GM19043 (cell line): ENCODE measurements at regions not wholly inside any gene's neighbourhood (a gene's known extent, or its start where the extent isn't known, plus 50 kb on each side); places are given as distances from the start of the nearest gene placed in this dataset.

Experiments
- ATAC-seq: cut with Tn5 transposase; IDR thresholded peaks from one replicate; pipeline ENCODE4 v1.9.1; 2021; ENCODE audit warnings: low read depth; ENCODE audit not compliant: unreplicated experiment

DNA sequence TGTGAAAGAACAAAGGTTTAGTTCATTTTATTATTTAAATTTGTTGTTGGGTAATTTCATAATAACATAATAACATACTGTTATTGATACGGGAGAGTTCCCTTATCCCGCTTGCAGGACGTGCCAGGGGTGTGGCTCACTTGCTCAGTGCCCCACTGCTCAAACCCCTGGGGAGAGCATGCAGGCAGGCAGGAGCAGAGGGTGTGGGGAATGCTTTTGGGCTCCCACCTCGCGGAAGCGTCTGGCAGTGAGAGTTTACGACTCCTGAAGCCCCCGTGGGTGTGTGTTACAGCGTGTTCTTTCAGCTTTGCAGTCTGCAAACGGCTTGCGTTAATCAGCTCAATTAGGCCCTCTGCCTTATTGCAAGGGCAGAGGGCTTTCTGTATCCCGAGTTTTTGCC is 675.9 kb downstream of the SEMA5A start:
- no peak for ATAC-seq

DNA sequence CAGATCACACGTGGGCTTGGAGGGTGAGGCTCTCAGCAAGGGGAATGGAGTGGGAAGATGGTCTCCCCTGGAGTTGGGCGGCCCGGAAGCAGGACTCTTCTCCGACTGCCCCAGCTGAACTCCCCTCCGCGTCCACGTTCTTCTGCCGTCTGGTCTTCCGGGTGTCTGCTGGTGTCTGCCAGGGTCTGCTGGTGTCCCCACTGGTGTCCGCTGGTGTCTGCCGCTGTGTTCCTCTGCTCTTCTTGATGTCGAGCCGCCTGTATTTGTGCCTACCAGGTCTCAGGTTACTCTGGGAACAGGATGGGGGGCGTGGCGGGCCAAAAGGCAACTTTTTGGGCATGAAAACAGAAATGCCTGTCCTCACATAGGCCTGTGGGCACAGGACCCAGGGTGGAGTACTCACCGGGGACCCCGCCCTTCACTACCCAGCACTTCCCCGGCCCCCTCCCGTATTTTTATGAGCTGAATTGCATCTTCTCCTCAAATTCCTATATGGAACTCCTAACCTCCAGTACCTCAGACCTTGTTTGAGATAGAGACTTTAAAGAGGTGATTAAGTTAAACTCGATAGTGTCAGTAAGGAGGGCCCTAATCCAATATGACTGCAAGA is 675.4 kb downstream of the SEMA5A start:
- no peak for ATAC-seq

DNA sequence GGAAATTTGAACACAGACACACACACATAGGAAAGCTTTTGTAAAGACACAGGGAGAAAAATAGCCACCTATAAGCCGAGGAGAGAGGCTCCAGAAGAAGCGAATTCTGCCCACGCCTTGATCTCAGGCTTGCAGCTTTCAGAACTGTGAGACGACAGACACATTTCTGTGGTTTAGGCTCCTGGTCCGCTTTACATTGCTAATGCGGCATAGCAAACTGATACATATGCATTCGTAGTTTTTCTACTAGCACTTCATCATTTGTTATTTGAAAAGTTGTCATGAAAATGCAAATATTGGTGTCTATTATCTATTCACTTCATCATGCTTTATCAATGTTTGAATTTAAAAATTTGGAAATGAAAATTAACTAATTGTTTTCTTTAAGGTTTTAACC is 674.9 kb downstream of the SEMA5A start:
- no peak for ATAC-seq

DNA sequence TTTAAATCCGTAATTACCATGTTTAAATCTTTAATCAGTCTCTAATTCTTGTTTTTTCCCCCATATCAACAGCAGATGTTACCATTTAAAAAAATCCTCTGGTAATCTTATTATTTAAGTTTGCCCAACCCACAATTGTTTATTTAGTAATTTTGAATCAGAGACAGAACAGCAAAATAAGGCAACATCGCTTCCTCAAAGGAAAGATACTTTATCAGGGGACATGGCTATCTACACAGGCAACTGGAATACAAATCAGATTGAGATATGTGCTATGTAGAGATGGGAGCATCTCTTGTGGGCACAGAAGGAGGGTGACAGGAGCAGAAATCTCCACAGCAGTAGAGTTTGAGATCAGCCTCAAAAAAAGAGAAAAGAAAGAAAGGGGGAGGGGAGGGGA is 674.4 kb downstream of the SEMA5A start:
- no peak for ATAC-seq

DNA sequence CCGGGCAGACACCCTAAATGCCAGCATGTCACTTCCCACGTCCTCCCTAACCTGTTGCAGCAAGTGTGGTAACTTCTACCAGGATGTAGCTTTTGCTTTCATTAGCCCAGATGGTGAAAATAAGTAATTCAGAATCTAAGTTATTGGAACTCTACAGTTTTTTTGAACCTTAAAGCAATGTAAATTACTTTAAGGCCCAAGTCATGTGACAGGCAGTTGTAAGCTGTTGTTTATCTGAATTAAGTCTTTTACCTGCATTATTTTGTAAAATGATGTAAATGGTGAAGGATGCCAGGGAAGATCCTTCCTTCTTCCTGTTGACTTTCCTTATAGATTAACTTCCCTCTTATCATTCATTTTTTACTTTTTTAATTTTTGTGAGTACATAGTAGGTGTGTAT is 670.2 kb downstream of the SEMA5A start:
- ATAC-seq: no peak

DNA sequence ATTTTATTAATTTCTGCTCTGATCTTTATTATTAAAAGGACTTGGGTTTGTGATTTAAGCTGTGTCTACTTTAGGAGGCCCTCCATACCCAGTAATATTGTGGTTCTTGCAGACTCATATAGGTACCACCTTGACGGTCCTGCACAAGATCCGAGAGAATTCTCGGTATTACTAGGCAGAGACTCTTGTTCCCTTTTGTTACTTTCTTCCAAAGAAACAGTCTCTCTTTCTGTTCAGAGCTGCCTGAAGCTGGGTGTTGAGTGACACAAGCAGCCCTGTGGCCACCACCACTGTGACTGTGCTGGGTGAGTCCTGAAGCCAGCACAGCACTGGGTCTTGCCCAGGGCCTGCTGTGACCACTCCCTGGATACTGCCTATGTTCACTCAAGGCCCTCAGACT is 666.6 kb downstream of the SEMA5A start:
- no peak for ATAC-seq

DNA sequence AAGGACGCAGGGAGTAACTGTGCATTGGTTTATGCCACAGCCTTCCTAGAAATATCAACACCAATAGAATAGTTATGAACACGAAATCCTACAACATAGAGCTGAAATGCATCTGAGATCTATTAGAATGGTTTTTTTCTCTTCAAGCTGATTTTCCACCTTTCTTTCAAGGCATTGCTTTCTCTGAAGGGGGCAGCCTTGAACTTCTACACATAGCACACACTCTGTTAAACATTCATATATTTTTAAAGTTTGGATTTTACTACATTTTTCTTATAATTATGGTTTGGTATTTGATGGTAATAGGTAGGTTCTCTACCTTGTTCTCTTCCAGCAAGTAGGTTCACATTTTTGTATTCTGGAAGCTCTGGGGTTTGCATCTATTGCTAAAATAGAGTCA is 661.8 kb downstream of the SEMA5A start:
- ATAC-seq: no peak

DNA sequence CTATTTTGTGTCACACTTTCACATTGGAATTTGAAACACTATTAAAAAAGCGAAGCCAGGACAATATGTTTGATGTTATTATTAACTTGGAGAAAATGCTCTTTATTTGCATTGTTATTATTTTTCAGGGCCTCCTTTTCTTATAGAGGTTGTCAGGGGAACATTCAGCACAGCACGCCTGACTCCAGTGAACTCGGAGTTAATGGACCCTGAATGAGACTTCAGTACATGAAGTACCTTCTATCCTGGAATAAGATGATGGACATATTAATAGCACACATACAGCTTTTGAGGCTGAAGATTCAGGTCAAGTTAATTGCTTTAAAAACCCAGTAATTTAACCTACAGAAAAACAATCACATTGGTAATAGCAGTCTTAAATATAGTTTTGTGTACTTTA is 652.9 kb downstream of the SEMA5A start:
- no peak for ATAC-seq

DNA sequence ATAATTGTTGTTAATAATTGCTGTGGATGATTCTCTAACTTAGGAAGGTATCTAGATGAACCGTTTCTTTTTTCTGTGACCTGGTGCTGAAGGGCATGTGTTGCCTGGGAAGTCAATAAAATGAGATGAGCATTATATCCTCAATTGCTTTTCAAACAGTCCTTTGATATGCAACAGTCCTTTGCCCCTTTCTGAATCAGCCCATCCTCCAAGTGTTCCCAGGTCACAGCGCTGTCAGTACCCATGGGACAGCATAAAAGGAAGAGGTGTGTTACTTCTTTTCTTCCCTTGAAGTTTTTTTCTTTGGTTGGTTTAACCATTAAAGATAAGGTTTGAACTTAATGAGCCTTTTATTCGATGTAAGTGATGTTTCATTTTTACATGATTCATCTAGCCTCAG is 651.8 kb downstream of the SEMA5A start:
- no peak for ATAC-seq

DNA sequence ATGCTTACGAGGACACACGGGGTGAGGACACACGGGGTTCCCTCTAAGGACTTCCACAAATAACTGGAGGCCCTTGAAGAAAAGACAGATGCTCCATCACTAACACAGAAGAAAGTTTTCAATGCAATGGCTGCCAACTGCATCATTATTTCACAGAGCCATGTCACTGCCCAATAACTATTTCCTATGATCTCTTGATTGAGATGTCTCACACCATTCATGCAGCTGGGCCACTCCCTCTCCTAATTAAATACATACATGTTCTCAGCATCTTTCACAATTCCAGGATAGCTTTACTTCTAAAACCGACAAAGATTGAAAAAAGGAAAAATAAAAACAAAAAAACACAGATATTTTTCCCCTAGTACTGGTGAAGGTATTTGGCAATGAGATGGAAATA is 650.8 kb downstream of the SEMA5A start:
- no peak for ATAC-seq

DNA sequence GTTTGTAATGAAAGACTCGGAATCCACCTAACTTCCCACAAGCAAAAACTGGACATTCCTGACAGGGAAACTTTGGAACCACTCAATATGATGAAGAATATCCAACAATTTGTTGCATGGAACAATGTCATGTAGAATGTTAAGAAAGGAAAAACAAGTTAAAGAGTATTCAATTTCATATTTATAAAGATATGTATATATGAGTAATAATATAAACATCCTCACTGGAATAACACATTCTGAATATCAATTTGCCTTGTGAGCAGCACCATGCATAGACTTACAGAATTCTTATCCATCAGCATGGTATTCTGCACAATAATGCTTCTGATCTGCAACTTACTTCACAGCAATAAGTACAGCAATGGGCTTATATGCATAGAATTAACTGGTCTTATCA is 650.3 kb downstream of the SEMA5A start:
- ATAC-seq: no peak

DNA sequence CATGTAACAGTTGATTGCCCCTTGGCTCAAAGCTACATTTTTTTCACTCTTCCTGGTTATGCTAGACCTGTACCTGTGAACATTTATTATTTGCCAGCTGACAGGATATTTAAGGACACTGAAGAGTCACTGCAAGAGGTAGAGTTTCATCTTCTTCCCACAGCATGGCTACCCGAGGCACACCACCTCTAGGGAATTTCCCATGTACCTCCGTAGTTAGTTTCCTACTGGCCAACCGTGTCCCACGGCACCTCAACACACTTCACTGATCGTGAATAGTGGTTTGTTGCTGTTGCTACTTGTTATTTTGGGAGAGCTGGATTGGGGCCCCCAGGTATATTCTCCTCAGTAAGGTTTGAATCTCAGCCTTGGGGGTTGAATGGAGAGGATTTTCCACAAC is 648.6 kb downstream of the SEMA5A start:
- no peak for ATAC-seq

DNA sequence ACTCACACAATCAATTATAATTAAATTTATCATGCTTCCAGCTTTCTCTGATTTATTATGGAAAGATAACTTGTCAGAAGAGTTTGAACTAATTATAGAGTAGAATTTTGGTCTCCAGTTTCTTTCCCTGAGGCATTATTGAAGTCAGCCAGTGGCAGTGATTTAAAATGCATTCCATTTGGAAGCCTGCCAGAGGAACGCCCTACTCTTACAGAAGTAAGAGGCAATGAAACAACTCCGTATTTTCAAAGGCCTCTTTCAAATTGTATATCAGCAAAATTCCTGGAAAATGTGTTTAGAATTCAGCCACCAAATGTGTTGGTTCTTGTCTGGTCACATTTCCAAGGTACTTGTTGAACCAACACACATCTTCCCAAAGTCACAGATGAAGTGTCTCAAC is 640.9 kb downstream of the SEMA5A start:
- ATAC-seq: no peak

DNA sequence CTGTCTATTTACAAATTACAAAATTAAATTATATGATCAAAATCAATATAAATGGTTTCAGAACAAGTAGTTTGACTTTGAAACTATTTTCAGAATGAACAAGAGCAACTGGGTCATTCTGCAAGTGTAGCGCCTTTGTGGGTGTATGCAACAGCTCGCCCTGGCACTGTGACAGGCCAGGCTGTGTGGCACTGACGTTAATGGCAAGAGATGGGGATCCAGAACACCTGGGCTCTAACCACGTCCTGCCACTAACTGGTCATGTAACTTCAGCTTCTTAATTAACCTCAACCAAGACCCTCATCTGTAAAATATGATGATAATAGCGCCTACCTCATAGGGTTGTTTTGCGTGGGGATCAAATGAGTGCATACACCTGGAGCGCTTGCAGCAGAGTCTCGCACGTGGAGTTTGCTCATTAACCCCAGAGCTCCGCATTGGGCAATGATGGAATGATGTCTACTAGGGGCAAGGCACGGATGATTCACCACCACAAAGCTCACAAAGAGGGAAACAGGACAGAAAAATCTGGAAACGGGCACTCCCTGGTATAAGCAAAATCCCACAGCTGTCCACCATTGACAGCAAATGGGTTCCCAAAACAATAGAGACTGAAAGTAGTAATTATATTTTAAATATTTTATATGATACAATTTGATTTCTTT is 639.4 kb downstream of the SEMA5A start:
- no peak for ATAC-seq

DNA sequence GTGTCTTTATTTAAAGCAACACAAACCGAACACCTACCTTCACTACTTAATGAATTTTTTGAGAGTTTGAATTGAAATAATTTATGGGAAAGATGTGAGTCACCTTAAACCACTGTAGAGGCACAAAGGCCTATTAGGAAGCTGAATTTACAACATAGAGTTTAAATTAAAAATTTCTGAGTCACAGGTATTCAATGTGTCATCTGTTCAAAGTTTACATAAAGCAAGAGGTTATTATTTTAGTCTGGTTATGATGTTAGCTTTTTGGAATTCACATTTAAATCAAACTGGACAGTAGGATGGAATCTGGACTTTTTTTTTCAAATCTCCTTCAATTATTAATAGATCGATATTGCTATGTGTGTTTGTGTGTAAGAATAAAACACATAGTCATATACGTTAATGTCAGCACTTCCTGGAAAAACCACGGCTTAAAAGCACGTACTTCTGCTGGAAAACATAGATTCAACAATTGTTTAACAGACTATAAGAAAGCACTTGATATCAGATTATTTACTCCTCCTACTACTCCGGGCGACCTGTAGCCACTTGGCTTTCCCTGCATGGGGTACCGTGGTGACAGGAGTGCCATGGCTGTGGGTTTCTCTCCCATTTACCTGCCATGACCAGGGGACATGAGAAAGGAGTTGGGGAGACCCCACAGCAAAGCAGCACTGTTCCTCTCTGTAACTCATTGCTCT is 638.6 kb downstream of the SEMA5A start:
- ATAC-seq: no peak

DNA sequence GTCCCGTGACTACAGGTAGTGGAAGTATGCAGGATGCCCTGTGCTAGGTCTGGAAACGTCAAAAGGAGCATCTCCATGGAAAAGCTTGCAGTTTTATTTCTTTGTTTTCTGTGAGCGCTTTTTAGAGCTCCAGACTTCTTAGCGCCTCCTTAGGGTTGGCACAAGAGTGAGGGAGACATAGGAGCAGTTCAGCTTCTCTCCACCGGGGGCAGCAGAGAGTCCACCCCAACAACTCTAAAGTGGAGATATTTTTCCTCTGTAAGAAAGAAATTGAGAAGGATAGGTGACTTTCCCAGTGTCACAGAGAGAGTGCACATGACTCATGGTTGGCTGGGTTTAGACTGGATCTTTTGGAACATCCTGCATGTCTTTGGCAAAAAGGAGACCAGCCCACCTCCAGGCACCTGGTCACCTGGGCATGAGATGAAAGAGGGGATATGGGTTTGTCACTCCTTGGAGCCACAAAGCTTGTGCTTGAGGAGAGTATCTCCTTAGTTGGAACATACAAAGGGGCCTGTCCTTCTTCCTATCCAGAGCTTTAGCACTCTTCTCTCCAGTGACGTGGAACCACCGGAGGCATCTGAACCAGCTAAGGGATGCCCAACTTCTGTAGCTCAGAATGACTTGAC is 637.7 kb downstream of the SEMA5A start:
- ATAC-seq: peak; percentile 62

DNA sequence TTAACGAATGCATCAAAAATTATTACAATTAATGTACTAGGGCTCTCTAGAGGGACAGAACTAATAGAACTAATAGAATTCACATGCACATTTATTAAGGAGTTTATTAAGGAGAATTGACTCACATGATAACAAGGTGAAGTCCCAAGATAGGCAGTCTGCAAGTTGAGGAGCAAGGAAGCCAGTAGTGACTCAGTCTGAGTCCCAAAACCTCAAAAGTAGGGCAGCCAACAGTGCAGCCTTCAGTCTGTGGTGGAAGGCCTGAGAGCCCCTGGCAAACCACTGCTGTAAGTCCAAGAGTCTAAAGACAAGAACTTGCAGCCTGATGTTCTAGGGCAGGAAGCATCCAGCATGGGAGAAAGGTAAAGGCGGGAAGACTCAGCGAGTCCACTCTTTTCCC is 633.8 kb downstream of the SEMA5A start:
- no peak for ATAC-seq

DNA sequence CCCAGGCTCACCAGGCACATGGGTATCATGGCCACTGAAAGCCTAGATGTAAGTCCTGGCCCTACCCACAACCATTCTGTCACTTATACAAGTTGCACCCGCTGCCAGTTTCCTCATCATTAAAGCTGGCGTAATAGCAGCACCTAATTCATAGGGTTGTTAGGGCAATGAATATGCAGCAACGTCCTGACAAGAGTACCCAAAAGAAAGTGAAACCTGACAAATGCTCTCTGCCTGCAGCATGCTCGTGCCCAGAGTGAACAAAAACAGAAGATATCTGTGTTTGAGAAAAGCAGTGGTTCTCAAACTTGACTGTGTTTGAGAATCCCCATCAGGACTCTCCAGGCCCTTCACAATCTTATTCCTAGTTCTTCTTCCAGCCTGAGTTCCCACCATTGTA is 632.4 kb downstream of the SEMA5A start:
- no peak for ATAC-seq

DNA sequence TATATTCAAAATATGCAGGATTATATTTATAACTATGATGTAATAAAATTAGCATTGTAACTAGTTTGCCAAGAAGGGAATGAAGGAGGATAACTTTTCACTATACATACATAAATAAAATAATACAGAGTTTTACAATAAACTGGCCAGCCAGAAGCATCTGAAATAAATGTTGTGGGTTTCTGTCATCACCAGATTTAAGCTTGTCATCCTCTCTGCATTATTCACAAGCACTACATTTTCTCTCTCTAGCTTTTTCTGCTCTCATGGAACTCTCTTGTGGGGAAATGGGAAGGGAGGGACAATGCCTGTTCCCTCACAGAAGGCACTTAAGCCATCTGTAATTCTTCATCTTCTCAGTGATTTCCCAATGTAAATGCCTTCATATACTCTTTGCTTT is 626.8 kb downstream of the SEMA5A start:
- ATAC-seq: no peak

DNA sequence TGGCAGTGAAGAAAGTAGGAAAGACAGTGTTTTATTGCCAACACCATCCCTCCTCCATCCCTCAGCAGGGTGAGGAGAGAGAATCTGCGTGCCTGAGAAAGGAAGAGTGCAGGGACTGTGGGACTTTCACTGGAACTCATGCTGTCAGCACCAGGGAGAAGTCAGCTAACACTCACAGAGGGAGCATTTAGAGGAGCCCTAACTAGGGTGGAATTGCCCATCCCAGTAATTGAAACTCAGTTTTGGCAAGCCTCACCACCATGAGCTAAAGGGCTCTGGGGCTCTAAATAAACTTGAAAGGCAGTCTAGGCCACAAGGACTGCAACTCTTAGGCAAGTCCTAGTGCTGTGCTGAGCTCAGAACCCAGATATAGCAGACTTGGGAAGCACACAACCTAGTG is 622.3 kb downstream of the SEMA5A start:
- ATAC-seq: no peak

DNA sequence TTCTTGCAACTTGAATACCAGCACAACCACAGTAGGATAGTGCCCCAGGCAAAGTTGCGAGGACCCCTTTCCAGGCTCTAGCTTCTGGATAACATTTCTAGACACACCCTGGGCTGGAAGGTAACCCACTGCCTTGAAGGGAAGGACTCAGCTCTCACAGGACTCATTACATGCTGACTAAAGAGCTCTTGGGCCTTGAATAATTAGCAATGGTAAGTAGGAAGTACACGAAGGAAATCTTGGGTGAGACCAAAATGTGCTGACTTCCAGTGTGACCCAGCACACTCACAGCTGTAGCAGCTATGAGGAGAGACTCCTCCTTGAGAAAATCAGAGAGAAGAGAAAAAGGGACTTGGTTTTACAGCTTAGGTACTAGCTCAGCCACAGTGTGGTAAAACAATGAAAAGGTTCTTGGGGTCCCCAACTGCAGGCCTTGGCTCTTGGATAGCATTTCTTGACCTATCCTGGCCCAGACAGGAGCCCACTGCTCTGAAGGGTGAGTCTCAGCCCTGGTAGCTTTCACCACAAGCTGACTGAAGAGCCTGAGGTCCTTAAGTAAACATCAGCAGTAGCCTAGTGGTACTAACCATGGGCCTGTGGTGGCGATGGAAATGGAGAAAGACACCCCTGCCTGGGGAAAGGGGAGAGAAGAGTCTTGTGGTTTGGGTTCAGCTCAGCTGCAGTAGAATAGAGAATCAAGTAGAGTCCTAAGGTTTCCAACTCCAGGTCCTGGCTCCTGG is 621.7 kb downstream of the SEMA5A start:
- no peak for ATAC-seq
